ENCODE measurements at regions not wholly inside any gene's neighbourhood (a gene's known extent, or its start where the extent isn't known, plus 50 kb on each side); places are given as distances from the start of the nearest gene placed in this dataset.
"Not testable (repeated sequence)": the region's sequence is repeated elsewhere in the genome, so short reads cannot be mapped to it uniquely, and the experiment has no call there.

GRCh38 chr4:115548123-115548522 lies 434.7 kb upstream of the NDST4 start:
- DNase-seq = no peak

DNA sequence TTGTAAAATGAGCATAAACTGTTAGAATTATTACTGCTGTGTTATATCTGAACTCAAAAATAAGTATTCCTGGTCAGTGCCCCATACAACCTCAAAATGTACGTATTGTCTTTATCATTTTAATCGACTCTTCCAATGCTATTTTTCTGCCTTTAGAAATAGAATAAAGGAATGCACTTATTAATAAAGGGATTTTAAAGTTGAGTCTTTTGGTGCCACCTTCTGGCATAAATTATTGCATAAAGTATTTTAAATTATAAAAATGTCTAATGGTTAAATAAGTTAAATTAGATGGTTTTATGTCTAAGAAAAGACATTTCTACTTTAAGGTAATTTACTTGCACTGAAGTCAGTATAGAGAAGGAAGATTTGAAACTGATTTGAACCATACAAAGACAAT lies 424.0 kb upstream of the NDST4 start:
- DNase-seq = peak; percentile 44

GRCh38 chr4:115529126-115529525 lies 415.7 kb upstream of the NDST4 start:
- peak; percentile 2 for DNase-seq

DNA sequence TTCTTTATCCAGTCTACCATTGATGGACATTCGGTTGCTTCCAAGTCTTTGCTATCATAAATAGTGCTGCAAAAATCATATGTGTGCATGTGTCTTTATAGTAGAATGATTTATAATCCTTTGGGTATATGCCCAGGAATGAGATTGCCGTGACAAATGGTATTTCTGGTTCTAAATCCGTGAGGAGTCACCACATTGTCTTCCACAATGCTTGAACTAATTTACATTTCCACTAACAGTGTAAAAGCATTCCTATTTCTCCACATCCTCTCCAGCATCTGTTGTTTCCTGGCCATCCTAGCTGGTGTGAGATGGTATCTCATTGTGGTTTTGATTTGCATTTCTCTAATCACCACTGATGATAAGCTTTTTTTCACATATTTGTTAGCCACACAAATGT lies 406.1 kb upstream of the NDST4 start:
- peak; percentile 5 for DNase-seq

DNA sequence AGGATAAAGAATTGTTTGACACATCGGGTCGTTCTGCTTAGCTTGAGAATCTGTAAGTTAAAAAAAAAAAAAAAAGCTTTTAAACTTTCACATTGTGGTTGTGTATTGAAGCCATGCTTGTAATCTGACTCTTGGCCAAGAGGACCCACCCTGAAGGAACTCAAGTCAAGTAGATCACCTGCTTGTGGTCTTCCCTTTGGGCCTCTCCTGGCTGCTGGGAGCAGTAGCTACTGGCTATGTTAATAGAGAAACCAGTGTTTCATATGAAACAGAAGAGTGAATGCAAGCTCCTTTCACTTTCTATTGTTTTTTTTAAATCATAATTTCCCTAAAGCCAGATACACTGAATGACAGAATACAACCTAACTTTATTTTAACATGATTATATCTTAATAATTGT lies 402.4 kb upstream of the NDST4 start:
- peak; percentile 13 for DNase-seq

DNA sequence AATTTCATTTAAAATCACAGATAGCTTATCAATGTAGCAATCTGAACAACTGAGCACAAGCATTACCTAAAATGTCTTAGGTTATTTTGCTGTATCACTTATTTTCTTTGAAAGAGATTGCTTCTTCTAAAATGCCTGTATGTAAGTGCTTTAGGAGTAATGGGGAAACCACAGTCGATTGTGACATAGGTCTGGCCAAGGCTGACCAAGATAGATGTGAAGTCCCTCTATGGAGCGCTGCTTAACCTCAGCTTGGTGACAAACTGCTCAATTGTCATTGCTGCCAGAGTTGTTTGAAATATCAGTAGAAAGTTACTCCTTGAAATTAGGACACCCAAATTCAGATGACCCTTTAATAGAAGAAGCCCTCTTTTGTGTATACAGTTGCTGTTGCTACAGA lies 401.9 kb upstream of the NDST4 start:
- peak; percentile 72 for DNase-seq

GRCh38 chr4:115514675-115515074 lies 401.3 kb upstream of the NDST4 start:
- DNase-seq = no peak

- DNase-seq = no peak
These were observed 391.9 kb upstream of the NDST4 start for GRCh38 chr4:115505326-115505725.

DNA sequence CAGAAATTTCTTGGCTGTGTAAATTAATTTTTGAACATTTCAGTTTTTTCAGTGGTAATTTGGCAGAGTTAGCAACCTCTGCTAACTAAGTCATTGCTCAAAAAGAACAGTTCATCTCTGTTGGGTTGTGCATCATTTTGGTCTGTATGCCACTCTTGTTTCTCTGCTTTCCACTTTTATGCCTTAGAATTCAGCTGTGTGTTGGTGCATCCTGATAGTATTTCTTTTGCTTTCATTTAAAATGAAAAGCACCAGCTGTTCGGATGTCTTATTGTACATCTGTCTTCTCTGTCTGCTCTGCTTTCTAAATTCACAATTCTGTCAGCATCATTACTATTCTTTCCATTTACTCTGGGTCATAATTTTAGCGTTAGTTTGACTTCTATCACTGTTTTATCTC lies 388.2 kb upstream of the NDST4 start:
- DNase-seq = no peak

GRCh38 chr4:115493770-115494169 lies 380.4 kb upstream of the NDST4 start:
- not testable (repeated sequence) for DNase-seq

GRCh38 chr4:115491686-115492085 lies 378.3 kb upstream of the NDST4 start:
- DNase-seq = no peak

DNA sequence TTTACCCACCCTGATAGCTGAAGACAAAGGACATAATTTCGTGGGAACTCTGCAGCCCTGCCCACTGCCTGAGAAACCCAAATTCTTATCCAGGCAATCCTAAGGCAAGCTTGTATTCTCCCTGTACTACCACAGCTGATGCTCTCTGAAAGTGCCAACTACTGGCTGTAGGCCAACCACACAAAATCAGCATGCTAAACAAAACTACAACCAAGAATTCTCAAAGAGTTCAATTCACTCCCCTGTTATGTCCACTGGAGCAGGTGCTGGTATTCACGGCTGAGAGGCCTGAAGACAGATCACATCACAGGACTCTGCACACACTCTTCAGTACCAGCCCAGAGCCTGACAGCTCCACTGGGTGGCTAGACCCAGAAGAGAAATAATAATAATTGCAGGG lies 375.9 kb upstream of the NDST4 start:
- no peak for DNase-seq

GRCh38 chr4:115485402-115485801 lies 372.0 kb upstream of the NDST4 start:
- no peak for DNase-seq

DNA sequence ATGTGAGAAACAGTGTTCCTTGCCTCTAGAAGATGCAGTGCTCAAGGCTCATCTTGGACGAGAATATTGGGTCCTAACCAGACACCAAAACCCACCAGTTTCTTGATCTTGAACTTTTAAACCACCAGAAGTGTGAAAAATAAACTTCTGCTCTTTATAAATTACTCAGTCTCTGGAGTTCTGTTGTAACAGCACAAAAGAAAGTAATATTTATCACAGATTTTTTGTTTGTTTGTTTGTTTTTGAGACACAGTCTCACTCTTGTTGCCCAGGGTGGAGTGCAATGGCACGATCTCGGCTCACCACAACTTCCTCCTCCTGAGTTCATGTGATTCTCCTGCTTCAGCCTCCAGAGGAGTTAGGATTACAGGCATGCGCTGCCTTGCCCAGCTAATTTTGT lies 371.1 kb upstream of the NDST4 start:
- DNase-seq = peak; percentile 2

GRCh38 chr4:115470763-115471162 lies 357.3 kb upstream of the NDST4 start:
- no peak for DNase-seq

- not testable (repeated sequence) for DNase-seq
These were observed 345.9 kb upstream of the NDST4 start for GRCh38 chr4:115459301-115459700.

GRCh38 chr4:115456231-115456630 lies 342.8 kb upstream of the NDST4 start:
- no peak for DNase-seq

DNA sequence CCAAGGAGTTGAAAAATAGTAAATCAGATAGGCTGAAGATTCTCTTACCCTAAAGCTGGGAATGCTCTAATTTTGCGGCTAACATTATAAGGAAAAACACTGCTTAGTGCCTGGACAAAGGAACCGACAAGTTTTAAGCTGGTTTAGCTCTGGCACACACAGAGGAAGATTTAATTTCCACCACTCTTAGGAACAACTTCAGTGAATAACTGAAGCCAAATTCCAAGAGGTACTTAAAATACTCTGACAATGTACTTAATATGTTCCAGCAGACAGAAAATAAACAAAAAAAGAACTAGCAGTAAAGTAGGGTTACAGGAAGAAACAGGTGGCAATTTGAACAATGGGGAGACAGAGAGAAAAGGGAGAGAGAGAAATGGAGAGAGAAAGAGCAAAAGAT lies 340.8 kb upstream of the NDST4 start:
- no peak for DNase-seq

DNA sequence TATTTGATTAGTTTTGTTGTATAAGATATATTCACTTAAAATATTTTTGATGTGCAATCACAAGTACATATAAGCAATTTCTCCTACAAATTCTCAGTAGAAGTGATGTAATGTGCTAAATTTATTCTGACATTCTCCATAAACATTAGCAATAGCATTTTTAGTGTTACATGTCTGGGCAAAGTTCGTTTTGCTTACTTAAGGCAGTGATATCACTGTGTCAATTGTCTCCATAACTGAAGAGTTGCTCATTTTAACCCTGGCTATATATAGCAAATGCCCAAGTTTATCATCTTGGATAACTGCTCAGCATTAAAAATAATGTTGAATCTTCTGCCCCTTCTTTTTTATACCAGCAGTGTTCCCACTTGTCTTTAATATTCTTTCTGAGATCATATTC lies 340.0 kb upstream of the NDST4 start:
- DNase-seq = no peak

GRCh38 chr4:115452229-115452628 lies 338.8 kb upstream of the NDST4 start:
- not testable (repeated sequence) for DNase-seq

DNA sequence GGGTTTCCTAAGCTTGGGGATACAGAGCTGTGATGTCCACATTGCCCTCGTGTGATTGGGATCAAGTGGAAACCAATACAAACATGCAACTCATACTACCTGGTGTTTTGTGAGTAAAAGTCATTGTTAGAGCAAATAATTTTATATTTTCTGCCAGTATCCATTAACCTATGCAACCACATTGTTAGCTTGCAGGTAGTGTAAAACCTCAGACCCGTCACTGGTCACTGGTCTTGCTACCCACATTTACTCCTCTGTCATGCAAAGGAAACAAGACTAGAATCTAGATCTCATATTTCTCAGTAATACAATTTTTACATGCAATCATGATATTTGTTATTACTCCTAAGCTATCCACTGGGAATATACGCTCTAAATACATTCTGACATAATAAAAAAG lies 324.3 kb upstream of the NDST4 start:
- DNase-seq = no peak

GRCh38 chr4:115433491-115433890 lies 320.1 kb upstream of the NDST4 start:
- no peak for DNase-seq

DNA sequence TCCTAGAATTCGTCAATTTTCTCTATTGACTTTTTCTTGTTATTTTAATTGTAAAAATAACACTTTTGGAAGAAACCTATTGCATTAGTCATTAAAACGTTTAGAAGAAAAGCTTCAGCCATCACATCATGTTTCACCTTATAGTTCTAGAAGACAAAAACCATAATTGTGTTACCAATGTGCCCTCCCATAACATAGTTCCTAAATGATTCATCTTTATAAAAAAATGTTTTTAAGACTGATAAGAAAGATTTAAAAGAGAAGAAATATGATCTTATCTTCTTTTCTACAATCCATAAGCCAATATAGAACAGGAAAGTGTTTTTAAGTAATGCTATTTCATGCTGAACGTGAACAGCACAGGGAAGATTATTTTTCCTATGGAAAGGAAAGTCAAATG lies 316.6 kb upstream of the NDST4 start:
- DNase-seq = no peak

GRCh38 chr4:115428455-115428854 lies 315.0 kb upstream of the NDST4 start:
- no peak for DNase-seq

DNA sequence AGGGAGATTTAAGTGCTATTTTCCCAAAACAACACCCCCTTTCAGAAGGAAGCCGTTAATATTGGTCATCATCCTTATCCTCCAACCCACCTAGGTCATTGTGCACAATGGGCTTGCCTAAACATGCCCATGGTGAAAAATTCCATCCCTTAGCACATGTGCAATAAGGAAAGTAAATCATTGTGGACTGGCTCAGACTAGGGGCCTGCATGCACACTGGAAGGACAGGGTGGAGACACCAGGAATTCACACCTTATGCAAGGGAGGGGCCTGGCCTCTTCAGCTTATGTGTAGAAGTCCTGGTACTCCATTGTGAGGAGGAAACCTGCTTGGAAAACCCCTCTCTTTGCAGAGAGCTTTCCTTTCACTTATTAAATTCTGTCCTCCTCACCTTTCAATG lies 311.4 kb upstream of the NDST4 start:
- no peak for DNase-seq
